Stimulated activated CD4-positive, alpha-beta T cell treated with anti-CD3 and anti-CD28 coated beads, Interleukin-12 subunit alpha, Interleukin-12 subunit beta, amount 100 ng/mL, for 4 hours (primary cell): ENCODE measurements at regions not wholly inside any gene's neighbourhood (a gene's known extent, or its start where the extent isn't known, plus 50 kb on each side); places are given as distances from the start of the nearest gene placed in this dataset.

ENCODE experiments used
- DNase-seq: peaks from one replicate; pipeline ENCODE4 v3.0.0-alpha.2; 2020

DNA sequence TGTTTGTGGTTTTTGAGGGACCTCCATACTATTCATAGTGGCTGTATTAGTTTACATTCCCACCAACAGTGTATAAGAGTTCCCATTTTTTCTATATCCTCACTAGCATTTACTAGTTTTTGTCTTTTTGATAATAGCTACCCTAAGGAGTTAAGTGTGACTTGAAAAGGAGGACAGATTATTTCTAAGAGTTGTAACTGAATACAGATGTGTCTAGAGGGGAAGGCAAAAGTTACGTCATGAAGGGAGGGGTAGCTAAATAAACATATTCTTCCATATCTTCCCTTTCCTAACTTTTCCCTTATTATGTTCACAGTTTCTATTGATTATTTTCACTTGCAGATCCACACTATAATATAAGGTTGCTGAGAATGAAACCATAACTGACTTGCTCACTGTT, 1315.7 kb upstream of the ZEB2 start:
- no peak for DNase-seq

DNA sequence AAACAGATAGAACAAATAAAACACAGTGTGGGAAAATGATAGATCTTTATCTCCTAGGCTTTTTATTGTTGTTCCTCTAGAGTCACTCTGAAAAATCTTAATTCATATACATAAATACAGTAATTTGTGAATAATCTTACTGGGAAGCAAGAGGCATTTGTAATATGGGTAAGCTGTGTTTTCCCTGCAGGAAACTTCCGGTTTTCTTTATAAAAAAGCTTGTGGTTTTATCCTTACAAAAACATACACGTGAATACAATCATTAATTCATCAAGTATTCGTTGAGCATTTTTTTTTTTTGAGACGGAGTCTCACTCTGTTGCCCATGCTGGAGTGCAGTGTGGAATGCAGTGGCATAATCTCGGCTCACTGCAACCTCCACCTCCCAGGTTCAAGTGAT, 1312.8 kb upstream of the ZEB2 start:
- DNase-seq: no peak

DNA sequence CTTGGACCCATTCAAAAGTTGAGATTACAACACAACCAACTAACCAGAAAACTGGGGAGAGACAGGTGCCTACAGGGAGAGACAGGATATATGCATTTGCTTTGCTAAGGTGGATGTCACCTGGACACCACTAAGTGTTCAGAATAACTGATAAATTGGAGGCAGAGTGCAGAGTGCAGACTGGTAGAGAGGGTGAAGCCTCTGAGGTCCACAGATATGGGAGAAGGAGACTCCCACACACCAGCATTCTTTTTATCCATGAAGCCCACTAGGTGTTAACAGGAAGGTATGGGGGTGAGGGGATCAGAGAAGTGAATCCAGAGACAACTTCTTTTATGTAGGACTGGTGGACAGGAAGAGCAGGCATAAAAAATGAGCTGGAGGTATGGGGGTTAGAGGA, 1310.0 kb upstream of the ZEB2 start:
- no peak for DNase-seq

DNA sequence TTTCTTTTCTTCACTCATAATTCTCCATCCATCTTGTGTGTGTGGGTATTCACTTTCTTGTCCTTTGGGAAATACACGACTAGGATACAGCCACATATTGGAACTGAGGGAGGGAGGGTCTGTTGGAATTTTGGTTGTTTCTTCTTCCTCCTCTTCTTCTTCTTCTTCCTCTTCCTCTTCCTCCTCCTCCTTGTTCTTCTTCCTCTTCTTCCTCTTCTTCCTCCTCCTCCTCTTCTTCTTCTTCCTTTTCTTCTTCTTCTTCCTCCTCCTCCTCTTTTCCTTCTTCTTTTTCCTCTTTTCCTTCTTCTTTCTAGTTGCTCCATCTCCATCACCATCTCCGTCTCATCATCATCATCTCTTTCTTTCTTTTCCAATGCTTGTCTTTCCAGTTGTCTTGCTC, 1307.3 kb upstream of the ZEB2 start:
- DNase-seq: no peak

DNA sequence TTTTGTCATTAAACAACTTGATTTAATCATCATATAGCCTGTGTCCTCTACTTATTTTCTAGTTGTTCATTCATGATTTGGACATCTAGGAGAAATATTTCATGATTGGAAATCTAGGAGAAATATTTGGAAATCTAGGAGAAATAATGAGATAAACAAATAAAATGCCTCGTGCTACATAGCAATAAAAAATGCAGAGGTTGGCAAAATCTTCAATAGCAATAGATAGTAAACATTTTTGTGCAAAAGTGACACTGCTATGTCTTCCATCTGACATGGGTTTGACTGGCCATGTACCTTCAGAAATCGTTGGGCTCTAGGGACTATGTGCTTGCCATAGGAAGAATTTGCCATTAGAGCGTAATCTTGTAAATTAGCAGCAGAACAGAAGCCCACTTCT, 1304.5 kb upstream of the ZEB2 start:
- no peak for DNase-seq

DNA sequence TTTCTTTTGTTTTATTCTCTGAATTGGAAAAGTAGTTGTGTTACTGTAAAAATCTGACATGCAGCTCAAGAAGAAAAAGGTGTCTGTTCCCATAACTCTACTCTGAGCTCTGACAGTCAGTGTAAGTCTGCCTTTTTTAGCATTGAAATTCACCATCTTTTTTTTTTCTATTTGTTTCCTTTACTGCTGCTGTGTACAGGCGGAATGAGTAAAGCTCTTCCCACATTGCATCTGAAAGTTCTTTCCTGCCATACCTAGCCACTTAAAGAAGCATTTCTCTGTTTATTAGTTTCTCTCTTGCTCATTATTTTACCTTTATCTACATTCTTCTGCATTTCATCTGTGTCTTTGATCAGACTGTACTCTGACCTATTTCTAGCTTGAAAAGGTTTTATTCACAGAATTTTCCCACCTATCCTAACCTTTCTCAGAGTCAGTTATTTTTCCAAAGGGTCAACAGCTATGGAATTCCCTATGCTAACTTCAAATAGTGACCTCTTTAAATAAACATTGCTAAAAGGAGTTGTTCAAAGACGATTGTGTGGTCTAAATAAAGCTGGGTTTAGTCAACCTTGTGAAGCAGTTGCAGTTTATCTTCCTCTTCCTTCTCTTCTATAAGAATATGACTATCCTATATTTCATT, 1303.1 kb upstream of the ZEB2 start:
- DNase-seq: no peak

DNA sequence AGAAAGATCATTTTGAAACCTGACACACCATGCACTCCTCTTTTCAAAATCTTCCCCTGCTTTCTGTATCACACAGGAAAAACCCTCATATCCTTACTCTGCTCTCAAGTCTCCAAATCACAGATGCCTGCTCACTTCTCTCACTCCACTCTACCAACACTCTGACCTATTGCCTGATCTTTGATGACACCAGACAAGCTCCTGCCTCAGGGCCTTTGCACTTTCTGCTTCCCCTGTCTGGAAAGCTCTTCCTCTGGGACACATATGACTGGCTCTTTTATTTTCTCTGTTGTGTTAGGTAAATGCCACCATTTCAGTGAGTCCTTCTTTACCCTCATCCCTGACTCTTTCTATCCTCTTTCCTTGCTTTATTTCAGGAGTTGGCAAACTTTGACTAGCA, 1300.7 kb upstream of the ZEB2 start:
- no peak for DNase-seq

DNA sequence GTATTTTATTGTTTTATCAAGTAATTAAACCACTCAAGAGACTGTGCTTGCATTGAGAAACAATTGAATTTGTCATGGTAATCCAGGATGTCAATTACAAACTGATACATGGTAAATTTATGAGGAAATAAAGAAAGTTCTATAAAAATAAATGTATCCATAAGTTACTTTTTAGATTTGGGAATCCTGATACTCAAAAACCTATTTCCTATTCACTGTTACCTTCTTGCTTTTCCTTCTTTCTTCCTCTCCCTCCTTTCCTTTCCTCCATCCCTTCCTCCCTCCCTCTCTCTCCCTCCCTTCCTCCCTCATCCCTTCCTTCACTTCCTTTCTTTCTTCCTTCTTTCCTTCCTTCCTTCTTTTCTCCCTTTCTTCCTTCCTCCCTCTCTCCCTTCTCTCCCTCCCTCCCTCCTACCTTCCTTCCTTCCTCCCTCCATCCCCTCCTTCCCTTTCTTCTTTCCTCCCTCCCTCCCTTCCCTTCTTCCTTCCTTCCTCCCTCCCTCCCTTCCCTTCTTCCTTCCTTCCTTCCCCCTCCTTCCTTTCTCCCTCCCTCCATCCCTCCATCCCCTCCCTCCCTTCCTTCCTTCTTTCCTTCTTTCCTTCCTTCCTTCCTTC, 1299.1 kb upstream of the ZEB2 start:
- DNase-seq: no peak

DNA sequence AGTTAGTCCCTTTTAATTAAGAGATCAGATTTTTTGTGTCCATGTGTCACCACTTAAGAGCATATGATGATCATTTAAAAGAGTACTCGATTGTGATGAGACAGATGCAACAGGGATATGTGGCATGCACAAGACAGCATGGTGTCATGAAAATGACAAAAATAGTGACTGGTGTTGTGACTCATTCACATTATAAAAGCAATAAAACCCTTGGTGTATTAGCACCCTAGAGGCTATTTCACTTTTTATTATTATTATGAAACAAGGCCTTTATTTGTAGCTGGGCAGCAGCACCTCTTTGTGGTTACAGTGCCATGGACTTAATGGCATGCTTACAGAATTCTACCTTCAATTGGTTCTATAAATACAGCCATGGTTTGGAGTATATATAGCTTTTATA, 1296.0 kb upstream of the ZEB2 start:
- DNase-seq: no peak

DNA sequence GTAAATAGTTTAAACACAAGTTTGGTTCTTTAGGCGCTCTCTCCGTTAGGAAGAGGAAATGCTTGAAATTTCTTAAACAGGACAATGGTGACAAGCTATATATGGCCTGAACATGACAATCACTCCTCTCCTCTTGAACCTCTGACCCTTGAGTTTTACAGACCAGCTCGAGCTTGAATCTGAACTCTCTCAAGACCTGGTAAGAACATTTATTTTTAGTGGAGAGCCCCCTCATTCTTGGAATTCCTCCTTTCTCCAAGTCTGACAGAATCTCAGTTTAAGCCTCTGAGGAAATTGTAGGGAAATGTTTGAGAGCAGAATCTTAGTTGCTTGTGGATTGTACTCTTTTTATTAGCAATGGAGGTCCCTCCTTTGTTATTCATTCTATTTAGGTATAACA, 1293.6 kb upstream of the ZEB2 start:
- DNase-seq: no peak

DNA sequence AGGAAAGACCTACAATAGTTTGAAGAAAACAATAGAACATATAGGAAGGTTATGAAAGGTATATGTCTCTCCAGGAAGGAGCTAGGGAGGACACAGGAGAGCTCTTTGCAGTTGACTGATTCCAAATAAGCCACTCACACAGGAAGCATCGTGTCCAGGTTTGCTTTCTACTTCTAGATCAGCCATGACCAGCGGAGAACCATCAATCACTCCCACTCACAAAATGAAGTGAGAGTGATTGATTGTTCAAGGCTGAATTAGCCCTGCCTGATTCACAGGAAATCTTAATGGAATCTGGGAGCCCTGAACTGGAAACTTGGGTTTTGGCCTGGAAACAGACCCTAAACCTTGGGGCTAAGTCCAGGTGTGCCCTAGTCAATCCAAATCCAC, 1292.2 kb upstream of the ZEB2 start:
- DNase-seq: no peak

DNA sequence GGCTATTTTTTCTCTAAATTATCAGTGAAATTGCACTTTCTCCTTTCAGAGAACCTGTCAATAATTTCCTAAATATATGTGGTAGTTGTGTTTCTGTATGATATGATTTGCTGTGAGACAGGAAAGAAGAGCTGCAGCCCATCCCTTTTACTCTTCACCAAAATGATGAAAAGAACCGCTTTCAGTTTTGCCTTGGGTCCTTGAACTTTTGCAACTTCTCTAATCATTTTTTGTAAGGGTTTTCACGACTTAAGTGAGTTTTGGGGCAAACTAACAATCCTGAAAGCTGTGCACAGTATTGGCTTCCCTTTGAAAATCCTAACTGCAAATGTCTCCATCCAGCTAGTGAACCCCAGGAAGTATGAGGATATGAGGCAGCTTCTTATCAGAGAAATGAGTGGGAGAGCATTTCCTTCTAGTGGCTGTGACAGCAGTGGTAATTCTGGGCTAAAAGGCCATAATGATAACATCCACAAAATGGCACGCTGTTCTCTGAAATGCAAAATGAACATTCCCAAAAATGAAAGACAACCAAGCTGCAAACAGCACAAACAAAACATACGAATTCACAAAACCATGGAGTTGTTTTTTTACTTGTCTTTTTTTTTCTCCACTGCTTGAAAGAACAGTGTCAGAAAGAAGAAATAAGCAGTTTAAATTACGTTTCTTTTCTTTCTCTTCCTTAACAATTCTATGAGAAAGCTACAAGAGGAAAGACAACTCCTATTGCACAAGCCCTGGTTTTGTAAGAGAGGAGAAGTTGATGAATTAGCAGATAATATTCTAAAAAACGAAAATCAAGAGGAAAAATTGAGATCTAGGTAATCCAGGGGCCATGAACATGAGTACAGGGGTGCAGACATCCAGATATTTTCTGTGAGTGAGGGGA, 1291.6 kb upstream of the ZEB2 start:
- no peak for DNase-seq

DNA sequence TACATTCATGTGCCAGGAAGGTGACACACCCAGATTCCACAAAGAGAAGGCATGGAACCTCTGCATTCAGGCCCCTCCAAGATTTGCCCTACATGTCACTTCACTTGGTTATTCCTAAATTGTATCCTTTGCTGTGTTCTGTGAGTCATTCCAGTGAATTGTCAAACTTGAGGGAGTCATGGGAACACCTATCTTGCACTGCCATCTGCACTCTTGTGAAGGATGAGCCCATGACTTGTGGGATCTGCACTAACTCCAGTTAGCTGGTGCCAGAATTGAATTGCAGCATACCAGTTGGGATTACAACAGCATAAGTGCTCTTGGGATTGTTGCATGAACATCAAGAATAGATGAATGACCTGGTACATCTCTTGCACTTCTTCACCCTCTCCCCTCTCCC, 1288.0 kb upstream of the ZEB2 start:
- no peak for DNase-seq

DNA sequence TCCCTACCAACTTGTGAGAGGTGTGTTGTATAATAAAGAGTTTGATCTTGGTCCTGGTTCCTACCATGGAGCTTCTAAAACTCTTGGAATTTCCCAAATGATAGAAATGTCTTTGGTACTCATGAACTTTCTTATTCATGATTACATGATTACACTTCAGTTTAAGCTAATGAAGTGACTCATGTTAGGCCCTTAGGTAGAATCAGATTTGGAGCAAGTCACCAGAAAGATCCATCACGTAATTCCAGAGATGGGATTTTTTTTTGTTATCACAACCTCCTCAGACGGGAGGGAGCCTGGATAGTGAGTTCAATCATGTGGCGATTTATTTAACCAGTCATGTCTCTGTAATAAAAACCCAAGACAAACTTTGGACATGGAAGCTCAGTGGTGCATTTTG, 1287.6 kb upstream of the ZEB2 start:
- DNase-seq: no peak

DNA sequence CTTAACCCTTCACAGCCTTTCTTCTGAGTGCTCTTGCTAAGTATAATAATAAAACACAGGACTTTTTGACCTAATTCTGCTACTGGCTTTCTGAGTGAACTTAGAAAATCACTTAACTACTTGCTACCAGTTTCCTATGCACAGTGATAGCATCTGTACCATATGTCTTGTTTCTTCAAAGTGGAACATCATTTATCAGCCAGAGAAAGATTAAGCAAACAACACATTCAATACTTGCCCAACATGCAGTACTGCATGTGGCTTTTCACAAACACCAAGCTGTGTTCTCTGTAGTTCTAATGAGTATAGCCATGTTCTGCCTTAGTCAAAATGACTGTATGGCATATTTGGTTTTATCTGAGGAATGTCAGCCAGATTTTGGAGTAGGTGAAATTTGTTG, 1286.6 kb upstream of the ZEB2 start:
- DNase-seq: no peak

DNA sequence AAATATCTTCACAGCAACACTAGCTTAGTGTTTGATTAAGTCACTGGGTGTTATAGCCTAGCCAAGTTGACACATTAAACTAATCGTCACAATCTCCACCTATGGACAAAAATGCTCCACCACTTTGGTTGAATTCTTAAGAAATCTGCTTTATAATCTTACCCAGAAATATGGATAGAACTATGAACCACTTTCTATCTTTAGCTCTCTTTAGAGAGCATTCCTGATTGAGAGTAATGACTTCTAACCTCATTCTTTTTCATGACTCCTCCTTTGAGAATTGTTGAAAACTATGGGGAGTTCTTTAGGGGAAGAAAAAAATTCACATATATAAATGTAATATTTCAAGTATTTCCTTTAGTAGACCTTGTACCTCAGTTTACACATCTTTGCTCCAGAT, 1282.2 kb upstream of the ZEB2 start:
- no peak for DNase-seq

DNA sequence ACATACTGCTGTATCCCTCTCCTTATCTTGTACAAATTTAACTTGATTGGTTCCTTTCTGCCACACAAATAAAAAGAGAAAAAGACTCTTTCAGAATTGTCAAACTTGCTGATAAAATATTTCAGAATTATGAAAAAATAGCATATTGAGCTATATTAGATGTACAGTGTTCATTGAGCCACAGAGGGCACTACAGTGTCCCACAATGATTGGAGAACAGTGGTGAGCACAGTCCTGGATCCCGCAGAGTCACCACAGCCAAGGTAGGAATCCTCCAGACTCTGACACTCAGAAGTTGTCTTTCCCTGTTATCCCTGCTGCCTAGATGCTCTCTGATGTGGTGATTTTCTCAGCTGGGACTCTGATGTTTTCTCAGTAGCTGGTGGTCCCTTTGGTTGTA, 1281.3 kb upstream of the ZEB2 start:
- no peak for DNase-seq

DNA sequence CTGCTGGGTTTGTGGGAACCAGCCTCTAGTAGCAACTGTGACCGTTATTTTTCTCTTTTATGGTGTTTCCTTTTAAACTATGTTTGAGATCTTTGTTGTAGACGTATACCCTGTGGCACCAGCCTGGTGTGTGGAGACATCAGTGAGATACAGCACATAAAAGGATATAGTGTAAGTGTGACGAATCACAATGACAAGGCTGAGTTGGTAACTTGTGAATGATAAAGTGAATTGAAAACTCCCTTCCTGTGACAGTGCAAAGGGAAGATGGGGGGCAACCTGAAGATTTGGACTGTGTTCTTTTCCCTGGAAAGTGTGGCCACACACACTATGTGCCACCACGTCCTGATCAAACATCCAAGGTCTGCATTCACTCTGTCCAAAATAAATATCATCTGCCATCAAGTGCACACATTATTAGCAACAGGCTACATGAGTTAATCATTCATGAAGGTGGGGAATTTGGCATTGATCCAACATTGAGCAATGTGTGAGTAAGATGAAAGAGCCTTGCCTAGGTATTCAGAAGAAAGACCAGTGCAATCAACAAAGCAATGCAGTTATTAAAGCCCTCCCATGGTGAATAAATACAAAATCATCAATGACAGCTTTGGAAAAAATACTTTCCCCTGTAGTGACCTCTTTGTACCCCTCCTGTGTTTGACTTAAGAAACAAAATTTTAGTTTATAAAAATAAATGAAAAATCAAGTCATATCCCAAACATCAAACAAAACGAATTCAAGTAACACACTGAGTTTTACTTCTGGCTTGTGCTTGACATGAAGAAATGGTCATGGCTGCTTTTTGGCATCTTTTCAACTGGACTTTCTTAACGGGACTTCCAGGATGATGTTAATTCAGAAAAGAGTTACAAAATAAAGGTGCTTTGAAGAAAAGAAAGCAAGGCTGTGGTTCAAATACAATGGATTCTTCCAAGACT, 1280.5 kb upstream of the ZEB2 start:
- no peak for DNase-seq

DNA sequence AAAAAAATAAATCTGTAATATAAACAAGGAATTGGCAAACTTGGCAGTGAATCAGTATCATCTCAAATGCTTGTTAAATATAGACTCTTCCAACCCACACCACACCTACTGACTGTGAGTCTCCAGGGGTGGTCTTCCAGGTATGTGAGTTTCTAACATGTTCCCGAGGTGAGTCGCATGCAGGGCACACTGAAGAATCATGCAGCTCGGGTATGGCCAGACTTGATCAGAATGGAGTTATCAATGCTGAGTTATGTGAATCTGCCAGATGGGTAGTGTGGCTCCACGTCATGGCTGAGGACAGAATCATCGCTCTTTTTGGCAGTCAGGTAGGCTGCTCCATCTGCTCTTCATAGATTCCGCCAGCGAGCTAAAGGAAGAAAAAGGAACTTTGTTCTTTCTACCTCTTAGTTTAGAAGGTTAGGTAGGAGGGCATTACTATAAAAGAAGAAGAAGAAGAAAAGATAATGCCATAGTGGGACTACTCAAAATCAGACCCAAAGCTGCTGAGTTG, 1279.7 kb upstream of the ZEB2 start:
- DNase-seq: no peak

DNA sequence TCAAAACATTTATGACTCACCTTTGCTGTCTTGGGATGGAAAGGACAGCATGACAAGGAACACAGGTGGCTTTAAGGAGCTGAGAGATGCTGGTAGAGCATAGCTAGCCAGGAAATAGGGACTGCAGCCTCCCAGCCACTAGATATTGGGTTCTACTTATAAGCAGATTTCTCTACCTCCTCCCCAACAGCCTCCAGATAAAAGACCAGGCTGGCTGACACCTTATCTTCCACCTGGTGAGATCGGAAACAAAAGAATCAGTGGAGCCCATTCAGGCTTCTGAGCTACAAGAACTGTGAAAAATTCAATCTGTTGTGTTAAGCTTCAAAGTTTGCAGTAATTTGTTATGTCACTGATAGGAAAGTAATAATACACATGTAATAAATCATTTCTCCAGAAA, 1278.5 kb upstream of the ZEB2 start:
- no peak for DNase-seq

DNA sequence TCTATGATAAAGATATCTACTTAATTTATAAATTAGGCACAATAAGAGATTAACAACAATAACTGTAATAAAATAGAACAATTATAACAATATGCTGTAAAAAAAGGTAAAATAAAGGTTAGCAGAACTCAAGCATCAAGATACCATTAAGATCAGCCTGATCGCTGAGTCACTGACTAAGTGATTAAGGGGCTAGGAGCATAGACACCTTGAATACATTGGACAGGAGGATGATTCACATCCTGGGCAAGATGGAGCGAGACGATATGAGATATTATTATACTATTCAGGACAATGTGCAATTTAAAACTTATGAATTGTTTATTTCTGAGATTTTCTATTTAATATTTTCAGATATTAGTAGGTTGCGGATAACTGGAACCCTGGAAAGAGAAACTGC, 1277.8 kb upstream of the ZEB2 start:
- DNase-seq: no peak

DNA sequence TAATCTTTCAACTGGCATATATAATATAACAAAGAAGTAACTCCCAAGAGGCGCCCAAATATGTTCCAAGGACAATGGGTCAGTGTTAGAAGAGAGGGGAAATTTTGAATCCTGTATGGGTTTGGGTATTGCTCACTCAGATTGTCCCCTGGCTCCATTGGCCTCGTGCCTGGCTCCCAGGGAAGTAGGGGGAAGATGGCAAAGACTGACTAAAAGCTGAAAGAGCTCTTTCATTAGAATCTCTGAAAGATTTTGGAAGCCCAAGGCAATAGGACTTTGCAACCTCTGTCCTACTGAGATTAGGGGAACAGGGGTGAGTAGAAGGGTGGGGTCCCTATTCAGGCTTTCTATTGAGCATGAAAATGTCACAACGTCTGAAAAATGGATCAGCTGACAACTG, 1272.8 kb upstream of the ZEB2 start:
- DNase-seq: no peak

DNA sequence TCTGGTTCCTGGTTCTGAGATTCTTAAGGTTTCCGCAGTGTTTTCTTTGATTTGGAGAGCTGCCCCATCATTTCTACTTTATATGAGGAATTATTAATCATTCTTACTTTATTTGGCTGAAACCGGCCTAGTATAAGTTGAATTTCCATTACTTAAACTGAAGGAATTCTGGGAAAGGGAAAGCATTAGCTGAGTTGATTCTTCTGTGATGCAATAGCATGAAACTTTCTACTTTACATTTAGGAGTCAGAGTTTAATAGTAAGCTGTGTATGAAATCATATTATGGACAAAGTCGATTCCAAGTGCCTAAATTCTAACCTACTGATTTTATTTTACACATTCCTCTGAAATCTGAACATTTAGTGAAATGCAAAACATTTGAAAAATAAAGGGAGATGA, 1269.7 kb upstream of the ZEB2 start:
- DNase-seq: no peak
